22Rv1 (cell line): ENCODE measurements at regions not wholly inside any gene's neighbourhood (a gene's known extent, or its start where the extent isn't known, plus 50 kb on each side); places are given as distances from the start of the nearest gene placed in this dataset.

Experiments
- ZFX ChIP-seq: fragments of 450-650 bp; IDR thresholded peaks from 2 replicates; pipeline ENCODE4 v1.6.1; 2017; ENCODE audit warnings: antibody characterized with exemption, borderline replicate concordance
- TF ChIP-seq, protein P1 (sequence below): fragments of 450-650 bp; IDR thresholded peaks from 2 replicates; pipeline ENCODE4 v1.5.1; 2017; ENCODE audit warnings: mild to moderate bottlenecking

- TF ChIP-seq, protein P1, sequence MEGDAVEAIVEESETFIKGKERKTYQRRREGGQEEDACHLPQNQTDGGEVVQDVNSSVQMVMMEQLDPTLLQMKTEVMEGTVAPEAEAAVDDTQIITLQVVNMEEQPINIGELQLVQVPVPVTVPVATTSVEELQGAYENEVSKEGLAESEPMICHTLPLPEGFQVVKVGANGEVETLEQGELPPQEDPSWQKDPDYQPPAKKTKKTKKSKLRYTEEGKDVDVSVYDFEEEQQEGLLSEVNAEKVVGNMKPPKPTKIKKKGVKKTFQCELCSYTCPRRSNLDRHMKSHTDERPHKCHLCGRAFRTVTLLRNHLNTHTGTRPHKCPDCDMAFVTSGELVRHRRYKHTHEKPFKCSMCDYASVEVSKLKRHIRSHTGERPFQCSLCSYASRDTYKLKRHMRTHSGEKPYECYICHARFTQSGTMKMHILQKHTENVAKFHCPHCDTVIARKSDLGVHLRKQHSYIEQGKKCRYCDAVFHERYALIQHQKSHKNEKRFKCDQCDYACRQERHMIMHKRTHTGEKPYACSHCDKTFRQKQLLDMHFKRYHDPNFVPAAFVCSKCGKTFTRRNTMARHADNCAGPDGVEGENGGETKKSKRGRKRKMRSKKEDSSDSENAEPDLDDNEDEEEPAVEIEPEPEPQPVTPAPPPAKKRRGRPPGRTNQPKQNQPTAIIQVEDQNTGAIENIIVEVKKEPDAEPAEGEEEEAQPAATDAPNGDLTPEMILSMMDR, result no peak
- TF ChIP-seq ZFX, result no peak
These were observed 87.8 kb upstream of the SHANK2 start for GRCh38 chr11:71340086-71340606.
